ENCODE measurements at regions not wholly inside any gene's neighbourhood (a gene's known extent, or its start where the extent isn't known, plus 50 kb on each side); places are given as distances from the start of the nearest gene placed in this dataset.
"Not testable (repeated sequence)": the region's sequence is repeated elsewhere in the genome, so short reads cannot be mapped to it uniquely, and the experiment has no call there.

- intact Hi-C loops (cut with DNase I); DNase-seq: not testable (repeated sequence)
Observed at GRCh38 chr3:195669310-195669709, 51.5 kb upstream of the MUC20 start.

- intact Hi-C loops (cut with DNase I) = not testable (repeated sequence)
Observed at GRCh38 chr3:195668131-195668766, 52.5 kb upstream of the MUC20 start.

GRCh38 chr3:195665311-195665710, 55.5 kb upstream of the MUC20 start:
- intact Hi-C loops (cut with DNase I) = not testable (repeated sequence)

More at GRCh38 chr3:195668131-195668766, 52.5 kb upstream of the MUC20 start:
- not testable (repeated sequence) for DNase-seq

GRCh38 chr3:195664131-195664530, 56.6 kb upstream of the MUC20 start:
- intact Hi-C loops (cut with DNase I); DNase-seq: not testable (repeated sequence)

More at GRCh38 chr3:195665311-195665710, 55.5 kb upstream of the MUC20 start:
- not testable (repeated sequence) for DNase-seq

DNA sequence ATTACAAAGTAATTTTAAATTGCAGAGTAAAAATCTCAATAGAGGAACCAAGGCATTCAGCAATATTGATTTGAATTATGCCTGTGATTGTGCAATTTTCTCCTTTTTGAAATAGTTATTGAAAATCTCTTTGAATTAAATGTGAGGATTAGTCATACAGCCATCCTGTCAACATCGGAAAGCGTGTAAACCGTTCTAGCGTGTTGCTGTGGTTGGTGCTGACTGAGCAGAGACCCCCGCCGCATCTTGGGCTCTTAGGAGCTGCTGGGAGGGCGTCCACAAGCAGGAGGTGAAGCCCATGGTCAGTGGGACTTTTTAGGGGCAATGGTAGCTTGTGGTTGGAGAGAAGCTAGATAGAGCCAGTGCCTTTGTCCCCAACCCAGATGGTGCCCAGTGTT, 61.6 kb upstream of the MUC20 start:
- intact Hi-C loops (cut with DNase I); DNase-seq: not testable (repeated sequence)

DNA sequence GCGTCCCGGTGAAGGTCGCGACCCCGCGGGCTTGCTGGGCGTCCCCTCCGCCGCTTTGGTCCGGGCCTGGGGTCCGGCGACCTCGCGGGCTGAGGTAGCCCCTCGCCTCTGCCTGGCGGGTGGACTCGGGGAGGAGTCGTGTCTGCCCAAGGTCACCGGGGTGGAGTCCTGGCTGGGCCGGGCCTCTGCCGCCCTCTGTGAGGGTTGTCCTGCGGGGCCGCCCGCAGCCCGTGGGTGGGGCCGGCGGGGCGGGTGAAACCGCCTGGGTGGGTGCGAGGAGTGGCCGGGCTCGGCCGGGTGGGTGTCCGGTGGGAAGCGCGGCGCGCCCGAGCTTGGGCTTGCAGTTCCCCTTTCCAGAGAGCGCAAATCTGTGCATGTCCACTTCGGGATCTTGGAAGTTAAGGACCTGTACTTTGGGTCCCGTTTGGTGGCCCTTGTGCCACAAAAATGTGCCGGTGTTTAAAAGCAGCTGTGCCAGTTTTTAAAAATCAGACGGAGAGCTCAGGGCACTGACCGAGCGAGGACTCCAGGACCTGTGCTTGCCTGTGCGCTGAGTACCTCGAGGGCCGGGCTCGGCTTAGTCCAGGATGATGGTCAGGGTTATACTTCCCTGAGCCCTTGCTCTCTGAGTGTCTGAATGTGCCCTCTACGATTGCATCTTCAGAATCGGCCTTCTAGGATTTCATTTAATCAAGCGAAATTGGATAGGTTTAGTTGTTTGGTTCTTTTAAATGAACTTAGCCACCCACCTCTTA, 62.2 kb upstream of the MUC20 start:
- peak in 2 of 10 donors; percentile 52 to 76 for DNase-seq

GRCh38 chr3:195657475-195658372, 63.1 kb upstream of the MUC20 start:
- peak; percentile 61 to 96 (median 84) for DNase-seq
- intact Hi-C loops (cut with DNase I) = not testable (repeated sequence)

More for the DNA sequence above, 62.2 kb upstream of the MUC20 start:
- intact Hi-C loops (cut with DNase I) = not testable (repeated sequence)

- peak in 2 of 10 donors; percentile 62 to 69 for DNase-seq
- intact Hi-C loops (cut with DNase I) = not testable (repeated sequence)
Observed at GRCh38 chr3:195656091-195656490, 64.7 kb upstream of the MUC20 start.

DNA sequence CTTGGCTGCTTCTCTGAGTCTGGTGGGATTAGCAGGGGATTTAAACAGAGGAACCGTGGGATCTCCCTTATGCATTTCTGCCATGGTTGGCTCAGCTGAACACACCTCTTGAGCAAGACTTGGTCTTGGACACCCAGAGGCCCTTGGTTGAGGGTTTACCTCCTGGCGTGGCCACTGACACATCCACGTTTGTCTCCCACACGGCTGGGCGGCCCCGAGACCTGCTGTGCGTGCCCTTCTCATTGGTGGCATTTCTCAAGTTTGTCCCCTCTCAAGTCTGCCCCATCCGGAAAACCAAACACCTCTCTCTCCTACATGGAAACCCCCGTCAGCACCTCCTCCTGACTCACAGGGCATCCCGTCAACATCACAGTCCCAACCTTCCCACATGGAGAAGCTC, 66.0 kb upstream of the MUC20 start:
- DNase-seq = peak in 1 of 10 donors; percentile 20
- intact Hi-C loops (cut with DNase I) = not testable (repeated sequence)

- intact Hi-C loops (cut with DNase I) = not testable (repeated sequence)
- DNase-seq = peak in 1 of 10 donors; percentile 74
Observed at GRCh38 chr3:195654138-195654537, 66.6 kb upstream of the MUC20 start.

- peak in 1 of 10 donors; percentile 41 for DNase-seq
Observed at GRCh38 chr3:195653641-195654040, 67.1 kb upstream of the MUC20 start.

GRCh38 chr3:195647912-195648702, 64.4 kb upstream of the APOD start:
- intact Hi-C loops (cut with DNase I) = not testable (repeated sequence)
- DNase-seq = peak in 1 of 10 donors; percentile 48

More at GRCh38 chr3:195653641-195654040, 67.1 kb upstream of the MUC20 start:
- intact Hi-C loops (cut with DNase I) = not testable (repeated sequence)

- DNase-seq; intact Hi-C loops (cut with DNase I): not testable (repeated sequence)
Observed at GRCh38 chr3:195645872-195646271, 62.1 kb upstream of the APOD start.

DNA sequence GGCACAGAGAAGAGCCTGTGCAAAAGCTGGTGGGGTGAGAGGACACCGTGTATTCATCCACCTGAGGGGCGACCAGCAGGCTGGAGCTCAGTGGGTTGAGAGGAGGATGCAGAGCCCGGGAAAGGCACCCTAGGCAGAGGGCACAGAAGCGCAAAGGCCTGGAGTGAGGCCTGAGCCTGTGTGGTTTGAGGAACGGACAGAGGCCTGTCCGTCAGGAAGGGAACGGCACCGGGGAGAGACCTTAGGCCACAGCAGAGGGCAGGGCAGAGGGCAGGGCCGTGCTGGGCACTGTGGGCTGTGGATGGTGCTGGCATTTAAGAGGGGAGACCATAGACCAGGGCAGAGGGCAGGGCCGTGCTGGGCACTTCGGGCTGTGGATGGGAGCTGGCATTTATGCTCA, 59.5 kb upstream of the APOD start:
- peak in 1 of 10 donors; percentile 59 for DNase-seq
- intact Hi-C loops (cut with DNase I) = not testable (repeated sequence)

DNA sequence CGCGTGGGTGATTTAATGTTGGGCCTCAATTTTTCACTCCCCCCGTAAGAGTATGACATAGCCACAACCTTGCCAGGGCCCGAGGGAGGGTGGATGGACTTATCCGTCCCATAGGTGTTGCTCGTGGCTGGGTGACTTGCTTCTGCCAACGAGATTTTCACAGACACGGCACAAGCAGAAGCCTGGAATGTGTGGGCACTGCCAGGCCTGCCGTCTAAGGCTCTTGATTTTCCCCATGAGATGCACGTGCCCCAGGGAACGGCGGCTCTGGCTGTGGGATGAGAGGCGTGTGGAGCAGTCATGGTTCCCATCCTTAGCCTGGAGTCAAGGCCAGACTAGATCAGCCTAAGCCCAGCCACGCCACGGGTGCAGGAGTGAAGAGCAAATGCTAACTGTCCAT, 58.6 kb upstream of the APOD start:
- intact Hi-C loops (cut with DNase I) = not testable (repeated sequence)
- peak in 1 of 10 donors; percentile 54 for DNase-seq

GRCh38 chr3:195638456-195638855, 54.7 kb upstream of the APOD start:
- DNase-seq = peak in 1 of 10 donors; percentile 43
- intact Hi-C loops (cut with DNase I) = not testable (repeated sequence)

DNA sequence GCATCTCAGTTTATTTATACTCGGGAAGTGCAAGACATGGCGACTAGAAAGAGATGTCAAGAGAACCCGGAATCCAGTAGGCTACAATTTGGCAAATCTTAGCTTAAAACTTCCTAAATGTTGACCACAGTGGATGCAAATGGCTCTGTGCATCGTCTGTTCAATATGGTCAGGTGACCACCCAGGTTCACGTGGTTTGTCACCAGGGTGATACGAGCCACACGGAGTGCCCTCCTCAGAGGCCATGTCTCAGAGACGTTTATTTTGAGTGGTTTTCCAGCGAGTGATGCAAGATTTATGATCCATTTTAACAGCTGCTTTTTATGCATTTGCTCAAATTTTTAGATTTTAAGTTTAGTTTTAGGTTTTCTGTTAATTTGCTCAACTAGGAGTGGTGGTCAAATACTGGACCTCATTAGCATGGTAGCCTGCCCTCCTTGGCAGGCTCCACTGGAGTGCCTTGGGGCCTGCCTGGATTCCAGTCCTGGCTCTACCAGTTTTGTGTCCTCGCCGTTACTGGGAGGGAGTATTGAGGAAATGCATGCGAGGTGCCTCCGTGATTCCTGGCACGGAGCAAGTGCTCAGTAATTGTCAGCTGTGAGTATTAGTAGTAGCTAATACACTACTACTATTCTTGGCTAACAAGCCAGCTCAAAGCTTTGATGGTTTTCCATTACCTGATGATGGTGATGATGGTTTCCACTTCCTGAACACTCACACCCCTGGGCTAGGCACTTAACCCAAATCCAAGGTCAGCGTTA, 53.9 kb upstream of the APOD start:
- intact Hi-C loops (cut with DNase I) = not testable (repeated sequence)
- DNase-seq = peak in 2 of 10 donors; percentile 25 to 79

DNA sequence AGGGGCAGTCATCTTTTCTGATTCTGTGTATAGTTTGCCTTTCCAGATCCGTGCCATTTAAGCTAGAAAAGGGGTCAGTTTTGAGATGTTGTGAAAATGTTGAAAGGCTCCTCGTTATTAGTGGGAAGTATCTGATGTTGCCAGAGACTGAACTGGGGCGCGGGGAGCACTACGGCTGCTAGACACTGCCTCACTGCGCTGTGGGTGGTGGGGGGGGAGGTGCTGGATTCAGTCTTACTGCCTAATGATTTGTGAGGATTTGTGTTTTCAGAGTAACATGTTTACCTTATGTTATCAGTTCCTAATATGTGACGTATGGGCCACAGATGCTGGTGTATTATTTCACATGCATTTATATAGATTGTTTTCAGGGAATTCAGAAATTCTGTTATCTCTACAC, 53.3 kb upstream of the APOD start:
- intact Hi-C loops (cut with DNase I) = not testable (repeated sequence)
- peak in 5 of 10 donors; percentile 37 to 86 (median 52) for DNase-seq
